H1 (cell line): ENCODE measurements at regions not wholly inside any gene's neighbourhood (a gene's known extent, or its start where the extent isn't known, plus 50 kb on each side); places are given as distances from the start of the nearest gene placed in this dataset.

Experiments
- CTCF ChIA-PET: fragments of 300-600 bp; sonication (Branson Sonifier 250); formaldehyde crosslinking; loops from one replicate; lab custom pipeline; 2021; ENCODE audit not compliant: partially characterized antibody; lab: Charles Lee
- POLR2A ChIA-PET: fragments of 300-600 bp; sonication (Branson Sonifier 250); formaldehyde crosslinking; loops from one replicate; lab custom pipeline; 2021; ENCODE audit warnings: inconsistent platforms; ENCODE audit not compliant: partially characterized antibody; lab: Charles Lee
- DNase-seq, 2 experiments: peaks; one replicate each; pipeline versions ENCODE4 v3.0.0 to v3.0.0-alpha.2; 2010 to 2022; ENCODE audit warnings: low spot score in 2 of 2, low read depth in 1 of 2, mixed read lengths in 1 of 2
- FAIRE-seq: peaks from 2 replicates; lab custom pipeline; 2011; peaks lifted over from hg19 to GRCh38; lab: Jason Lieb, UNC
- H2AFZ ChIP-seq: 2 replicates; pipeline ENCODE4 v1.8.1; 2012; ENCODE audit warnings: low read length, inconsistent platforms
- H2AK5ac ChIP-seq: 2 replicates; pipeline ENCODE4 v1.6.1; 2013; ENCODE audit warnings: low read depth, low read length
- H2BK120ac ChIP-seq: replicated peaks from 2 replicates; pipeline ENCODE3; 2013; ENCODE audit warnings: low read depth, low read length, inconsistent platforms
- H2BK12ac ChIP-seq: 2 replicates; pipeline ENCODE4 v1.6.1; 2013; ENCODE audit warnings: low read depth, low read length
- H2BK15ac ChIP-seq: 2 replicates; pipeline ENCODE4 v1.6.1; 2013; ENCODE audit warnings: low read length
- H2BK20ac ChIP-seq: 2 replicates; pipeline ENCODE4 v1.6.1; 2013; ENCODE audit warnings: low read length
- H2BK5ac ChIP-seq: 2 replicates; pipeline ENCODE4 v1.6.1; 2013; ENCODE audit warnings: low read depth, low read length
- H3K14ac ChIP-seq: 2 replicates; pipeline ENCODE4 v1.6.1; 2013; ENCODE audit warnings: inconsistent platforms; ENCODE audit not compliant: insufficient read length
- H3K18ac ChIP-seq: 2 replicates; pipeline ENCODE4 v1.6.1; 2013; ENCODE audit warnings: low read length; ENCODE audit errors: extremely low read depth
- H3K23ac ChIP-seq: 2 replicates; pipeline ENCODE4 v1.6.1; 2013; ENCODE audit warnings: inconsistent platforms; ENCODE audit not compliant: insufficient read length
- H3K23me2 ChIP-seq: 2 replicates; pipeline ENCODE4 v1.6.1; 2013; ENCODE audit warnings: low read depth, low read length
- H3K27ac ChIP-seq: 2 replicates; pipeline ENCODE4 v1.6.1; 2011; ENCODE audit warnings: low read depth, low read length, inconsistent platforms
- H3K27me3 ChIP-seq, 4 experiments: replicated peaks in 1 of 4; 1 replicate in 1 of 4; 2 replicates in 3 of 4; pipeline versions ENCODE4 v1.6.1 to v1.8.1; 2011 to 2013; ENCODE audit warnings: low read length in 3 of 4, mild to moderate bottlenecking in 3 of 4, inconsistent platforms in 2 of 4, mixed read lengths in 2 of 4, moderate library complexity in 1 of 4; ENCODE audit not compliant: control insufficient read depth in 3 of 4, insufficient read depth in 3 of 4; ENCODE audit errors: extremely low read depth in 1 of 4
- H3K36me3 ChIP-seq, 4 experiments: 2 replicates each; pipeline versions ENCODE4 v1.6.1 to v1.8.1; 2011 to 2013; ENCODE audit warnings: mild to moderate bottlenecking in 4 of 4, low read length in 3 of 4, moderate library complexity in 2 of 4, control low read depth in 1 of 4, inconsistent platforms in 1 of 4; ENCODE audit not compliant: insufficient read depth in 4 of 4, control insufficient read depth in 2 of 4
- H3K4ac ChIP-seq: replicated peaks from 2 replicates; pipeline ENCODE3; 2013; ENCODE audit warnings: low read length, low read depth, mixed read lengths, inconsistent platforms; ENCODE audit not compliant: insufficient read length
- H3K4me1 ChIP-seq, 4 experiments: replicated peaks in 1 of 4; 1 replicate in 1 of 4; 2 replicates in 3 of 4; pipeline versions ENCODE4 v1.6.1 to v1.8.1; 2011 to 2013; ENCODE audit warnings: low read length in 3 of 4, inconsistent platforms in 2 of 4, mixed read lengths in 1 of 4; ENCODE audit not compliant: insufficient read depth in 4 of 4, control insufficient read depth in 3 of 4
- H3K4me2 ChIP-seq, 2 experiments: 2 replicates each; pipeline versions ENCODE4 v1.6.1 to v1.8.1; 2011 to 2013; ENCODE audit warnings: low read depth in 2 of 2, low read length in 2 of 2, control low read depth in 1 of 2, inconsistent platforms in 1 of 2, mild to moderate bottlenecking in 1 of 2; ENCODE audit not compliant: insufficient read depth in 1 of 2
- H3K4me3 ChIP-seq, 4 experiments: fragments of 200-600, 300-600 bp in 1 of 4; sonication (generic), shearing (Covaris generic), sonication (Bioruptor Twin) in 1 of 4; 2 replicates each; pipeline versions ENCODE4 v1.5.1 to v1.8.1; 2011 to 2016; ENCODE audit warnings: low read length in 4 of 4, low read depth in 3 of 4, control low read depth in 2 of 4, inconsistent platforms in 2 of 4, mild to moderate bottlenecking in 2 of 4, mixed read lengths in 1 of 4, moderate library complexity in 1 of 4; ENCODE audit not compliant: insufficient read depth in 2 of 4; ENCODE audit errors: extremely low read depth in 1 of 4
- H3K56ac ChIP-seq: replicated peaks from 2 replicates; pipeline ENCODE3; 2013; ENCODE audit warnings: low read depth, mild to moderate bottlenecking, mixed read lengths, low read length, inconsistent platforms; ENCODE audit not compliant: insufficient read length
- H3K79me1 ChIP-seq: 2 replicates; pipeline ENCODE4 v1.6.1; 2013; ENCODE audit warnings: low read depth, low read length, control low read depth
- H3K79me2 ChIP-seq, 2 experiments: 2 replicates each; pipeline versions ENCODE4 v1.6.1 to v1.8.1; 2012 to 2013; ENCODE audit warnings: low read length in 2 of 2, mild to moderate bottlenecking in 2 of 2, inconsistent platforms in 1 of 2; ENCODE audit not compliant: insufficient read depth in 2 of 2, control insufficient read depth in 1 of 2
- H3K9ac ChIP-seq, 4 experiments: replicated peaks in 1 of 4; 1 replicate in 1 of 4; 2 replicates in 3 of 4; pipeline versions ENCODE4 v1.6.1 to v1.8.1; 2011 to 2013; ENCODE audit warnings: low read depth in 3 of 4, low read length in 3 of 4, control low read depth in 2 of 4, mild to moderate bottlenecking in 2 of 4, moderate library complexity in 2 of 4, inconsistent platforms in 1 of 4; ENCODE audit errors: extremely low read depth in 1 of 4
- H3K9me3 ChIP-seq, 2 experiments: 2 replicates each; pipeline versions ENCODE4 v1.6.1 to v1.8.1; 2012 to 2013; ENCODE audit warnings: mild to moderate bottlenecking in 2 of 2, moderate library complexity in 2 of 2, control low read depth in 1 of 2, inconsistent platforms in 1 of 2, low read depth in 1 of 2, low read length in 1 of 2, mixed read lengths in 1 of 2; ENCODE audit not compliant: insufficient read depth in 2 of 2
- H4K20me1 ChIP-seq, 2 experiments: replicated peaks in 1 of 2; 2 replicates each; pipeline versions ENCODE3 to v1.8.1; 2011 to 2013; ENCODE audit warnings: inconsistent platforms in 2 of 2, low read length in 2 of 2, mild to moderate bottlenecking in 1 of 2; ENCODE audit not compliant: insufficient read depth in 2 of 2, control insufficient read depth in 1 of 2
- H4K5ac ChIP-seq: 2 replicates; pipeline ENCODE4 v1.6.1; 2013; ENCODE audit warnings: low read length, low read depth, mixed read lengths, inconsistent platforms; ENCODE audit not compliant: insufficient read length
- H4K8ac ChIP-seq: 2 replicates; pipeline ENCODE4 v1.8.0; 2013; ENCODE audit warnings: mild to moderate bottlenecking, moderate library complexity, low read length, inconsistent platforms; ENCODE audit not compliant: insufficient read depth; ENCODE audit errors: extremely low read depth
- H4K91ac ChIP-seq: replicated peaks from 2 replicates; pipeline ENCODE3; 2013; ENCODE audit warnings: low read length, mixed read lengths, inconsistent platforms; ENCODE audit not compliant: insufficient read length
- ASH2L ChIP-seq: fragments of 200-600, 300-600 bp; sonication (generic); IDR thresholded peaks from one replicate; pipeline ENCODE4 v1.7.1; 2017; ENCODE audit warnings: low read length
- ATF2 ChIP-seq: IDR thresholded peaks from 2 replicates; pipeline ENCODE4 v1.6.1; 2012; ENCODE audit warnings: low read length, inconsistent platforms
- GTF2F1 ChIP-seq: IDR thresholded peaks from 2 replicates; pipeline ENCODE4 v1.6.1; 2012; ENCODE audit warnings: low read depth, low read length, improper control_type of control experiment, borderline replicate concordance
- JUN ChIP-seq: IDR thresholded peaks from 2 replicates; pipeline ENCODE4 v1.6.1; 2011; ENCODE audit warnings: low read depth, mild to moderate bottlenecking, improper control_type of control experiment, low read length
- KDM1A ChIP-seq: fragments of 200-600, 300-600 bp; sonication (generic); IDR thresholded peaks from 2 replicates; pipeline ENCODE4 v1.7.1; 2016; ENCODE audit warnings: mild to moderate bottlenecking, low read length, borderline replicate concordance
- KDM5A ChIP-seq: fragments of 200-600 bp; IDR thresholded peaks from 2 replicates; pipeline ENCODE4 v1.7.1; 2012; ENCODE audit warnings: mild to moderate bottlenecking, low read length, inconsistent platforms, mixed read lengths
- RAD21 ChIP-seq, 2 experiments: IDR thresholded peaks in 1 of 2; conservative IDR thresholded peaks in 1 of 2; 2 replicates each; pipeline ENCODE4 v1.6.1; 2011; ENCODE audit warnings: low read depth in 2 of 2, low read length in 2 of 2, improper control_type of control experiment in 1 of 2, inconsistent platforms in 1 of 2, mild to moderate bottlenecking in 1 of 2, moderate library complexity in 1 of 2
- SP2 ChIP-seq: IDR thresholded peaks from 2 replicates; pipeline ENCODE4 v1.6.1; 2012; ENCODE audit warnings: mild to moderate bottlenecking, low read length, inconsistent platforms
- SRF ChIP-seq: IDR thresholded peaks from 2 replicates; pipeline ENCODE4 v1.6.1; 2011; ENCODE audit warnings: mild to moderate bottlenecking, low read depth, low read length, moderate library complexity
- SUZ12 ChIP-seq: fragments of 200-600 bp; sonication (generic); IDR thresholded peaks from 2 replicates; pipeline ENCODE4 v1.6.1; 2012; ENCODE audit warnings: mild to moderate bottlenecking, inconsistent platforms, low read length, moderate library complexity, mixed read lengths
- YY1 ChIP-seq: IDR thresholded peaks from 2 replicates; pipeline ENCODE4 v1.6.1; 2011; ENCODE audit warnings: low read depth, mild to moderate bottlenecking, low read length
- ZNF274 ChIP-seq: IDR thresholded peaks from 2 replicates; pipeline ENCODE4 v1.7.0; 2012; ENCODE audit warnings: low read length, borderline replicate concordance; ENCODE audit errors: extremely low read depth
- WGBS, 2 experiments: shearing (Covaris generic) in 1 of 2; methylation state at CpG; one replicate each; pipeline versions ENCODE4 v1.1.6 to v1.1.7; 2013 to 2015; ENCODE audit warnings: low lambda C conversion rate in 2 of 2, mixed read lengths in 2 of 2, inconsistent platforms in 1 of 2, low coverage in 1 of 2, missing lambda C conversion rate in 1 of 2; ENCODE audit not compliant: insufficient replicate concordance in 2 of 2, insufficient coverage in 1 of 2, insufficient read length in 1 of 2; ENCODE audit errors: extremely low coverage in 1 of 2, missing lambda C conversion rate in 1 of 2; 5-methylcytosine and 5-hydroxymethylcytosine counted together

- no peak for TF ChIP-seq YY1
Observed at GRCh38 chr20:54897787-54898186, 422.4 kb downstream of the DOK5 start (continued).

- FAIRE-seq (no peak), DNase-seq (no peak)
- Histone ChIP-seq H3K56ac (no peak overlapping the region), H3K23ac (no peak overlapping the region), H3K4ac (no peak overlapping the region), H4K5ac (no peak overlapping the region), H2BK15ac (no peak overlapping the region), H3K18ac (no peak overlapping the region), H2AFZ (no peak overlapping the region), H2BK5ac (no peak overlapping the region), H2BK120ac (no peak overlapping the region), H3K36me3 (no peaks in the 10 kb centered on the region), H3K4me3 (no peak overlapping the region), H2BK12ac (no peak overlapping the region), H3K4me2 (no peak overlapping the region), H4K8ac (no peak overlapping the region), H3K79me2 (no peaks in the 10 kb centered on the region), H3K9me3 (no peaks in the 10 kb centered on the region), H3K27ac (no peak overlapping the region), H2BK20ac (no peak overlapping the region), H3K9ac (no peak overlapping the region), H4K20me1 (no peaks in the 10 kb centered on the region), H3K14ac (no peak overlapping the region), H3K4me1 (no peaks in the 10 kb centered on the region), H2AK5ac (no peak overlapping the region), H4K91ac (no peak overlapping the region), H3K27me3 (no peaks in the 10 kb centered on the region; a peak in 1 of 7 replicates), H3K23me2 (no peaks in the 10 kb centered on the region), H3K79me1 (no peaks in the 10 kb centered on the region)
- ChIA-PET CTCF (no interaction called here), POLR2A (no interaction called here)
- WGBS, 2 experiments, result 95% methylated on average over 3 of the region's 3 CpGs; no CpG with 5 or more reads in 1 of the 2 experiments
- TF ChIP-seq ZNF274 (no peak), SUZ12 (no peak), KDM5A (no peak), ASH2L (no peak), RAD21 (IDR thresholded peaks at IDR 0.05 in 1 of 2, conservative IDR thresholded peaks at IDR 0.05 in 1 of 2; ENCODE audit: low read depth in 2 of 2, low read length in 2 of 2) (no peak), KDM1A (no peak), SP2 (no peak), ATF2 (no peak), SRF (no peak), JUN (no peak), GTF2F1 (no peak)
Observed at GRCh38 chr20:54891907-54892306, 416.5 kb downstream of the DOK5 start.
